ENCODE measurements at regions not wholly inside any gene's neighbourhood (a gene's known extent, or its start where the extent isn't known, plus 50 kb on each side); places are given as distances from the start of the nearest gene placed in this dataset.

GRCh38 chr22:34010259-34010658, 90.0 kb upstream of the LARGE1 start:
- TF ChIP-seq CTCF (CRISPR knock-in tag; IDR thresholded peaks at IDR 0.05) (no peak), XBP1 (CRISPR knock-in tag; IDR thresholded peaks at IDR 0.05) (no peak), DMTF1 (CRISPR knock-in tag; IDR thresholded peaks at IDR 0.05) (no peak), ZNF629 (CRISPR knock-in tag; conservative IDR thresholded peaks at IDR 0.05) (no peak), POLR2AphosphoS5 (IDR thresholded peaks at IDR 0.05; ENCODE audit: low read depth, low read length) (no peak), REPIN1 (CRISPR knock-in tag; IDR thresholded peaks at IDR 0.05; ENCODE audit: borderline replicate concordance, low read depth) (no peak), ZBTB46 (CRISPR knock-in tag; IDR thresholded peaks at IDR 0.05; ENCODE audit: borderline replicate concordance) (no peak), ZNF343 (CRISPR knock-in tag; IDR thresholded peaks at IDR 0.05) (no peak), ZFP41 (CRISPR knock-in tag; IDR thresholded peaks at IDR 0.05; ENCODE audit: borderline replicate concordance) (no peak), JUND (CRISPR knock-in tag; IDR thresholded peaks at IDR 0.05) (no peak), SP5 (CRISPR knock-in tag; IDR thresholded peaks at IDR 0.05; ENCODE audit: borderline replicate concordance, low read depth) (no peak)

Data from HepG2 (cell line).